Keratinocyte (primary cell): ENCODE measurements at regions not wholly inside any gene's neighbourhood (a gene's known extent, or its start where the extent isn't known, plus 50 kb on each side); places are given as distances from the start of the nearest gene placed in this dataset.

Experiments
- DNase-seq: peaks from one replicate; pipeline ENCODE4 v3.0.0-alpha.2; 2011; ENCODE audit warnings: low read depth, missing footprints, low spot score
- FAIRE-seq: peaks from 2 replicates; lab custom pipeline; 2011; peaks lifted over from hg19 to GRCh38; lab: Jason Lieb, UNC
- H2AFZ ChIP-seq: 2 replicates; pipeline ENCODE4 v1.6.0; 2012; ENCODE audit warnings: low read length, control low read depth, inconsistent platforms; ENCODE audit not compliant: control insufficient read depth
- H3K27ac ChIP-seq: 2 replicates; pipeline ENCODE4 v1.5.1; 2011; ENCODE audit warnings: low read length; ENCODE audit not compliant: control insufficient read depth, insufficient read depth
- H3K27me3 ChIP-seq: 3 replicates; pipeline ENCODE4 v1.6.0; 2011; ENCODE audit warnings: low read length; ENCODE audit not compliant: control insufficient read depth, insufficient read depth; ENCODE audit errors: extremely low read depth
- H3K36me3 ChIP-seq, 2 experiments: 2 replicates in 1 of 2; 3 replicates in 1 of 2; pipeline ENCODE4 v1.5.1; 2011; ENCODE audit warnings: low read length in 2 of 2, mild to moderate bottlenecking in 1 of 2; ENCODE audit not compliant: control insufficient read depth in 2 of 2, insufficient read depth in 2 of 2; ENCODE audit errors: extremely low read depth in 1 of 2
- H3K4me1 ChIP-seq: 3 replicates; pipeline ENCODE4 v1.5.1; 2011; ENCODE audit warnings: low read length; ENCODE audit not compliant: control insufficient read depth, insufficient read depth; ENCODE audit errors: extremely low read depth
- H3K4me2 ChIP-seq: 3 replicates; pipeline ENCODE4 v1.6.0; 2011; ENCODE audit warnings: low read depth, low read length; ENCODE audit not compliant: control insufficient read depth, insufficient read depth; ENCODE audit errors: extremely low read depth
- H3K4me3 ChIP-seq, 3 experiments: fragments of 200-600 bp in 1 of 3; sonication (generic) in 1 of 3; 2 replicates in 2 of 3; 3 replicates in 1 of 3; pipeline ENCODE4 v1.5.1; 2011 to 2016; ENCODE audit warnings: low read length in 3 of 3, mild to moderate bottlenecking in 3 of 3, control low read depth in 2 of 3, inconsistent platforms in 1 of 3, low read depth in 1 of 3, mixed read lengths in 1 of 3, mixed run types in 1 of 3, moderate library complexity in 1 of 3; ENCODE audit not compliant: control insufficient read depth in 2 of 3, insufficient read depth in 2 of 3; ENCODE audit errors: extremely low read depth in 1 of 3
- H3K79me2 ChIP-seq: 2 replicates; pipeline ENCODE4 v1.6.0; 2012; ENCODE audit warnings: low read length; ENCODE audit not compliant: control insufficient read depth, insufficient read depth
- H3K9ac ChIP-seq: 3 replicates; pipeline ENCODE4 v1.6.0; 2011; ENCODE audit warnings: low read length; ENCODE audit not compliant: control insufficient read depth, insufficient read depth; ENCODE audit errors: extremely low read depth
- H3K9me1 ChIP-seq: 3 replicates; pipeline ENCODE4 v1.6.0; 2011; ENCODE audit warnings: low read length; ENCODE audit not compliant: control insufficient read depth, insufficient read depth; ENCODE audit errors: extremely low read depth
- H3K9me3 ChIP-seq: 2 replicates; pipeline ENCODE4 v1.5.1; 2012; ENCODE audit warnings: low read depth, low read length; ENCODE audit not compliant: control insufficient read depth
- H4K20me1 ChIP-seq: 3 replicates; pipeline ENCODE4 v1.6.0; 2011; ENCODE audit warnings: low read length; ENCODE audit not compliant: control insufficient read depth, insufficient read depth; ENCODE audit errors: extremely low read depth
- CTCF ChIP-seq, 3 experiments: IDR thresholded peaks in 1 of 3; conservative IDR thresholded peaks in 1 of 3; optimal IDR thresholded peaks in 1 of 3; 2 replicates in 2 of 3; 3 replicates in 1 of 3; pipeline versions ENCODE3 to v1.5.1; 2011; ENCODE audit warnings: low read length in 3 of 3, mild to moderate bottlenecking in 3 of 3, moderate library complexity in 2 of 3, control low read depth in 1 of 3, inconsistent platforms in 1 of 3; ENCODE audit not compliant: insufficient read depth in 2 of 3; ENCODE audit errors: extremely low read depth in 1 of 3
- EZH2 ChIP-seq: IDR thresholded peaks from one replicate; pipeline ENCODE4 v1.6.1; 2012; ENCODE audit warnings: inconsistent platforms, mild to moderate bottlenecking, low read length, moderate library complexity
- dilution Hi-C: fragments of 300-500 bp; cut with MboI; formaldehyde crosslinking; loops from one replicate; pipeline ENCODE4 v1.7.0; 2020; ENCODE audit warnings: low sequenced_read_pairs; ENCODE audit not compliant: extremely low pct_ligation_motif_present

GRCh38 chr13:34671137-34671536 lies 270.9 kb upstream of the NBEA start:
- Histone ChIP-seq H3K9me1 (no peaks in the 10 kb centered on the region), H3K36me3 (no peaks in the 10 kb centered on the region), H4K20me1 (no peaks in the 10 kb centered on the region), H3K4me3 (no peak overlapping the region), H3K79me2 (no peaks in the 10 kb centered on the region), H3K4me2 (no peak overlapping the region), H3K9ac (no peak overlapping the region), H3K27me3 (no peaks in the 10 kb centered on the region), H3K4me1 (no peaks in the 10 kb centered on the region), H3K9me3 (no peaks in the 10 kb centered on the region), H3K27ac (no peak overlapping the region), H2AFZ (no peak overlapping the region)
- TF ChIP-seq CTCF (optimal IDR thresholded peaks at IDR 0.05 in 1 of 3, IDR thresholded peaks at IDR 0.05 in 1 of 3, conservative IDR thresholded peaks at IDR 0.05 in 1 of 3; ENCODE audit: extremely low read depth in 1 of 3, insufficient read depth in 2 of 3, low read length in 3 of 3), result no peak
- no peak for TF ChIP-seq EZH2
- dilution Hi-C loops, result no loop called here
- no peak for FAIRE-seq
- no peak for DNase-seq

- H3K4me3 ChIP-seq, result no peak overlapping the region
- DNase-seq (no peak), FAIRE-seq (no peak)
- H3K9me3 ChIP-seq, result no peaks in the 10 kb centered on the region
- no peak overlapping the region for H3K4me2 ChIP-seq
- dilution Hi-C loops, result no loop called here
- no peaks in the 10 kb centered on the region for H3K9me1 ChIP-seq
- no peak for TF ChIP-seq CTCF (optimal IDR thresholded peaks at IDR 0.05 in 1 of 3, IDR thresholded peaks at IDR 0.05 in 1 of 3, conservative IDR thresholded peaks at IDR 0.05 in 1 of 3; ENCODE audit: extremely low read depth in 1 of 3, insufficient read depth in 2 of 3, low read length in 3 of 3)
- TF ChIP-seq EZH2, result no peak
- no peak overlapping the region for H3K9ac ChIP-seq
- no peaks in the 10 kb centered on the region for H3K79me2 ChIP-seq
- no peaks in the 10 kb centered on the region for H3K4me1 ChIP-seq
- no peak overlapping the region for H3K27ac ChIP-seq
- no peak overlapping the region for H2AFZ ChIP-seq
- no peaks in the 10 kb centered on the region for H3K27me3 ChIP-seq
- no peaks in the 10 kb centered on the region for H3K36me3 ChIP-seq
- no peaks in the 10 kb centered on the region for H4K20me1 ChIP-seq
These were observed 269.4 kb upstream of the NBEA start for GRCh38 chr13:34672631-34673030.
